Osteoblast (primary cell): ENCODE measurements at regions not wholly inside any gene's neighbourhood (a gene's known extent, or its start where the extent isn't known, plus 50 kb on each side); places are given as distances from the start of the nearest gene placed in this dataset.
A peak's percentile ranks its signal among the peaks of the same experiment; 100 is the strongest.

Source experiments
- DNase-seq: peaks from one replicate; pipeline ENCODE4 v3.0.0; 2011; ENCODE audit warnings: low spot score, mixed read lengths; ENCODE audit not compliant: insufficient read length; ENCODE audit errors: missing footprints
- H2AFZ ChIP-seq: 2 replicates; pipeline ENCODE4 v1.6.0; 2011; ENCODE audit warnings: mild to moderate bottlenecking, low read length
- H3K27ac ChIP-seq: 2 replicates; pipeline ENCODE4 v1.5.1; 2011; ENCODE audit warnings: mild to moderate bottlenecking, low read depth, low read length, moderate library complexity
- H3K27me3 ChIP-seq: 2 replicates; pipeline ENCODE4 v1.6.0; 2012; ENCODE audit warnings: mild to moderate bottlenecking, control low read depth, inconsistent platforms, low read length, moderate library complexity; ENCODE audit not compliant: insufficient read depth
- H3K36me3 ChIP-seq: 2 replicates; pipeline ENCODE4 v1.5.1; 2011; ENCODE audit warnings: mild to moderate bottlenecking, low read length, control low read depth, moderate library complexity; ENCODE audit not compliant: insufficient read depth
- H3K4me1 ChIP-seq: 2 replicates; pipeline ENCODE4 v1.5.1; 2011; ENCODE audit warnings: mild to moderate bottlenecking, low read length, control low read depth, moderate library complexity; ENCODE audit not compliant: insufficient read depth
- H3K4me2 ChIP-seq: 2 replicates; pipeline ENCODE4 v1.6.0; 2011; ENCODE audit warnings: mild to moderate bottlenecking, low read length; ENCODE audit not compliant: insufficient read depth
- H3K4me3 ChIP-seq: fragments of 200-600 bp; sonication (generic); 3 replicates; pipeline ENCODE4 v1.5.1; 2012; ENCODE audit warnings: mild to moderate bottlenecking, low read length, inconsistent platforms; ENCODE audit not compliant: insufficient read depth
- H3K79me2 ChIP-seq: 2 replicates; pipeline ENCODE4 v1.6.0; 2012; ENCODE audit warnings: mild to moderate bottlenecking, low read length, control low read depth, inconsistent platforms; ENCODE audit not compliant: insufficient read depth
- H3K9me3 ChIP-seq: 2 replicates; pipeline ENCODE4 v1.5.1; 2011; ENCODE audit warnings: low read depth, low read length, control low read depth
- H4K20me1 ChIP-seq: 2 replicates; pipeline ENCODE4 v1.6.0; 2012; ENCODE audit warnings: mild to moderate bottlenecking, low read length, control low read depth; ENCODE audit not compliant: insufficient read depth
- CTCF ChIP-seq: IDR thresholded peaks from 2 replicates; pipeline ENCODE4 v1.5.1; 2011; ENCODE audit warnings: mild to moderate bottlenecking, low read depth, low read length, moderate library complexity; ENCODE audit errors: extremely low read depth

DNA sequence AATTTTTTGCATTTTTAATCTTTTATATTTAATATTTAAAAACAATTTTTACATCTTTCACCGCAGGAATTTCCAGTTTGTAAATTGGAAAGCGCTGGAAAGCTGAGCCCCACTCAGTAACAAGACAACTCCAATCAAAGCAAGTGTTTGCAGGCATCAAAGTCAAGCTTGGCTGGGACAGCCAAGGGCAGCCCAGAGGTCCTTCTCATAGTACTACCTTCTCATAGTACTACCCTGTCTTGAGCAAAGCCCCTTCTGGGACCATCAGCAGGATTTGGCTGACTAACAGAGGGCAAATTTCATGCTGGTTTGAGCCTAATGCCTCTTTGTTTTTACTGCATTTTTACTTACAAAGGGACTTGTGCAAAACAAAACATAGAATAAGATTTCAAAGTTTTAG lies 228.3 kb downstream of the SIM1 start:
- DNase-seq = no peak
- no peak for TF ChIP-seq CTCF

DNA sequence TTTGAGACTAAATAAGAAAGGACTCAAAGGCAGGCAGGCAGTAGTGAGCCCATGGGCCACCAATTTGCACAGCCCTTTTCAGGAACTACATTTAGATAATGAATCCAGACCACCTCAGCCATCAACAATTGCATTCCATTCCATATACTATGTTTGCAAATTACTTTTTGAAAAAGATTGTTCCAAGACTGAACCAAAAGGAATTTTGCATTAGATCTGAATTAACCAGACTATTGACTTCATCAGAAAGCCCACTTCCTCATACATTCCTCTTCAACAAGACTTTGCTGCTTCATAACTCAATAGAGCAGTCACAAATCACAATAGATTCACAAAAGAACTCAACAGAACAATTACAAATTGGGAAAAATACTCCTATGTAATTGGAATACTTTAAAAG lies 229.1 kb downstream of the SIM1 start:
- H3K4me3 ChIP-seq = no peak overlapping the region
- H4K20me1 ChIP-seq = no peaks in the 10 kb centered on the region
- DNase-seq = no peak
- H3K4me1 ChIP-seq = peaks cover 7% of the 10 kb centered on the region
- no peaks in the 10 kb centered on the region for H3K36me3 ChIP-seq
- TF ChIP-seq CTCF = no peak
- no peak overlapping the region for H3K27ac ChIP-seq
- no peaks in the 10 kb centered on the region for H3K79me2 ChIP-seq
- no peak overlapping the region for H2AFZ ChIP-seq
- H3K27me3 ChIP-seq = no peaks in the 10 kb centered on the region
- no peaks in the 10 kb centered on the region for H3K9me3 ChIP-seq
- no peak overlapping the region for H3K4me2 ChIP-seq

More for the DNA sequence above, 228.3 kb downstream of the SIM1 start:
- Histone ChIP-seq H3K27me3 (no peaks in the 10 kb centered on the region), H3K4me3 (no peak overlapping the region), H3K36me3 (no peaks in the 10 kb centered on the region), H4K20me1 (no peaks in the 10 kb centered on the region), H2AFZ (no peak overlapping the region), H3K27ac (no peak overlapping the region), H3K9me3 (no peaks in the 10 kb centered on the region), H3K4me2 (no peak overlapping the region), H3K79me2 (no peaks in the 10 kb centered on the region), H3K4me1 (peaks cover under 1% of the 10 kb centered on the region)

GRCh38 chr6:100234625-100235024 lies 230.1 kb downstream of the SIM1 start:
- Histone ChIP-seq H3K79me2 (no peaks in the 10 kb centered on the region), H3K4me2 (no peak overlapping the region), H3K4me1 (peaks cover 11% of the 10 kb centered on the region), H3K27ac (no peak overlapping the region), H3K27me3 (no peaks in the 10 kb centered on the region), H4K20me1 (no peaks in the 10 kb centered on the region), H3K4me3 (no peak overlapping the region), H3K9me3 (no peaks in the 10 kb centered on the region), H3K36me3 (no peaks in the 10 kb centered on the region), H2AFZ (peak overlapping the region; percentile 12)
- DNase-seq = no peak
- TF ChIP-seq CTCF = no peak

DNA sequence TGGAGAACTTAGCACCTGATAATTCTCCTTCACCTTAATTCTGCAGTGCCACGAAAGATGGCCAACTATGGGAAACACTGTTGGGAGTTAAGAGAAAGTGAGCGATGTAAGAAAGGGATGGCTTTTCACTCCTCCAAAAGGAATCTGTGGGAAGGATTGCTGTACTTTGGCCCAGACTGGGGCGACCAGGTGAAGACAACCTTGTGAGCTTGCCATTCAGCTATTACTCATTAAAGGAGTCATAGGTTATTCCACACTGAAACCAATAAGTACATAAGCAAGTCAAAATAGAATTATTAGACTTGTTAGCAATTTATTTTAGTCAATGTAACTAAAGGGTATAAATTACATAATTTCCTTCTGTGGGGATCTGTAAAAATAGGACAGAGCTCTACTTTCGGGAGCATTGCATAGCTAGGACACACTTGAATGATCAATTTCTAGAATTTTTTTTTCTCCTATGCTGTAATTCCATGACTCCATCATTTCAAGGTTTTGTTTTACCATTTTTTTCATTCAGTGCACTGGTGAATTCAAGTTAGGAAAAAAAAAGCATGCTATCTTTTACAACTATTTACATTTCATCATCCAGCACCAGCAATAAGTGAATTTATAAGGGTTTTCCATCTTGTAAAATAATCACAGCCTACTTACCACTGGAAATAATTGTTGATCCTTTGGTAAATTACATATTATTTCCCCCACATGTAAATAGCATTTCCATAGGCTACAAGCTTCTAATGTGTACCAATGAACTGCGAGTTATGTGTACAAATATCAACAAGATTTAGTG lies 231.7 kb downstream of the SIM1 start:
- H3K4me3 ChIP-seq = no peak overlapping the region
- DNase-seq = no peak
- H2AFZ ChIP-seq = no peak overlapping the region
- H3K4me2 ChIP-seq = no peak overlapping the region
- no peaks in the 10 kb centered on the region for H3K79me2 ChIP-seq
- peaks cover 14% of the 10 kb centered on the region for H3K4me1 ChIP-seq
- H3K36me3 ChIP-seq = no peaks in the 10 kb centered on the region
- TF ChIP-seq CTCF = no peak
- H3K27me3 ChIP-seq = no peaks in the 10 kb centered on the region
- H3K27ac ChIP-seq = no peak overlapping the region
- H4K20me1 ChIP-seq = no peaks in the 10 kb centered on the region
- no peaks in the 10 kb centered on the region for H3K9me3 ChIP-seq
